ENCODE measurements at regions not wholly inside any gene's neighbourhood (a gene's known extent, or its start where the extent isn't known, plus 50 kb on each side); places are given as distances from the start of the nearest gene placed in this dataset.

- no peak for TF ChIP-seq EHMT2 (IDR thresholded peaks at IDR 0.05; ENCODE audit: low read depth)
- TF ChIP-seq POLR2A (IDR thresholded peaks at IDR 0.05; ENCODE audit: low read length), result no peak
- no peak for TF ChIP-seq CTCF (IDR thresholded peaks at IDR 0.05)
- no peak for TF ChIP-seq SMC3 (IDR thresholded peaks at IDR 0.05)
- no peak for TF ChIP-seq HOXB13 (CRISPR knock-in tag; IDR thresholded peaks at IDR 0.05; ENCODE audit: low read depth)
- no peak for TF ChIP-seq RAD21 (conservative IDR thresholded peaks at IDR 0.05 in 1 of 2, IDR thresholded peaks at IDR 0.05 in 1 of 2)
- no peak for TF ChIP-seq GATA3 (IDR thresholded peaks at IDR 0.05; ENCODE audit: borderline replicate concordance)
- TF ChIP-seq RCOR1 (IDR thresholded peaks at IDR 0.05; ENCODE audit: low read depth, low read length), result no peak
Measured at GRCh38 chr14:34174973-34175372, 224.1 kb upstream of the EGLN3 start.
